IPS-20b (cell line): ENCODE measurements at regions not wholly inside any gene's neighbourhood (a gene's known extent, or its start where the extent isn't known, plus 50 kb on each side); places are given as distances from the start of the nearest gene placed in this dataset.

ENCODE experiments used
- H3K27ac ChIP-seq: one replicate; pipeline ENCODE4 v1.5.1; 2013; ENCODE audit warnings: low read length
- H3K27me3 ChIP-seq: 2 replicates; pipeline ENCODE4 v1.6.1; 2013; ENCODE audit warnings: mild to moderate bottlenecking, low read length, inconsistent platforms; ENCODE audit not compliant: insufficient read depth
- H3K36me3 ChIP-seq: 2 replicates; pipeline ENCODE4 v1.6.1; 2013; ENCODE audit warnings: low read depth, mild to moderate bottlenecking, inconsistent platforms, low read length, moderate library complexity; ENCODE audit not compliant: insufficient read depth
- H3K4me1 ChIP-seq: 2 replicates; pipeline ENCODE4 v1.6.1; 2013; ENCODE audit warnings: mild to moderate bottlenecking, control low read depth, inconsistent platforms, low read length, moderate library complexity; ENCODE audit not compliant: insufficient read depth
- H3K4me3 ChIP-seq: 2 replicates; pipeline ENCODE4 v1.5.1; 2013; ENCODE audit warnings: mild to moderate bottlenecking, low read length, inconsistent platforms
- H3K9ac ChIP-seq: 2 replicates; pipeline ENCODE4 v1.6.1; 2013; ENCODE audit warnings: low read depth, mild to moderate bottlenecking, inconsistent platforms, low read length, moderate library complexity
- H3K9me3 ChIP-seq: 2 replicates; pipeline ENCODE4 v1.6.1; 2013; ENCODE audit warnings: mild to moderate bottlenecking, low read depth, low read length, inconsistent platforms; ENCODE audit not compliant: insufficient read depth

DNA sequence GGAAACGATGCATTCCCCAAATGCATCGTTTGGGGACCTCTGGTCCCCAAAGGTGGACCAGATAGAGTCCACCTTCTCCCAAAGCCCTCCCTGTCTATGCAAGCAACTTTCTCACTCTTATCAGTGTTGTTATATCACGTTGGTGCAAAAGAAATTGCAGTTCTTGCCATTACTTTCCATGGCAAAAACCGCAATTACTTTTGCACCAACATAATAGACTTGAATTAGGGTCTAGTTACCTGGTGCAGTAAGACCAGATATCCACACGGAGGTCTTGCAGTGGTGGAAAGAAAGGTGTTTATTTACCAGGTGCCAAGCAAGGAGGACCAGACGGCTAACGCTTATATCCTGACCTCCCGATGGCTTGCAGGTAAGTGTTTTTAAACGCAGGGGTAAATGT is 129.0 kb downstream of the MIAT start:
- Histone ChIP-seq H3K27me3 (peaks cover 22% of the 10 kb centered on the region), H3K9me3 (no peaks in the 10 kb centered on the region), H3K4me3 (no peak overlapping the region), H3K9ac (no peak overlapping the region), H3K4me1 (peaks cover 10% of the 10 kb centered on the region; the same call in 1 of the 2 replicates), H3K27ac (no peak overlapping the region), H3K36me3 (no peaks in the 10 kb centered on the region)

DNA sequence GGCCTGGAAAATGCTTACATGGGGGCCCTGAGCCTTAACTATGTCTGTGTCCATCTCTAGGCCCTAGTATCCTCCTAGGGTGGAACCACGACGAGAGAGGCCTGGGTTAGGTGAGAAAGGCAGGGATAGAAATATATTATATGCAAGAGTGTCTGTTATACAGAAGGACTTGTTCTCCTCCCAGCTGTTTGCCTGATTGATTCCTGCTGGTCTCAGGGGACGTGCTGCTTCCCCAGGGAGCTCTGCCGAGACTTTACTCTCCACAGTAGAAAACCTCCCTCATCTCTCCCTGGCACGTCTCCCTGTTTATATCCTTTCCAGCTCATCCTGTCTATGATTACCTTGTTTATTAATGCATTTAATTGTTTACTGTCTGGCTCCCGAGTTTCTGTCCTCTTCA is 132.6 kb downstream of the MIAT start:
- Histone ChIP-seq H3K27me3 (no peaks in the 10 kb centered on the region), H3K36me3 (no peaks in the 10 kb centered on the region), H3K4me1 (0 out of 2 replicates have a peak, but pooled peaks cover 4% of the 10 kb centered on the region), H3K9me3 (no peaks in the 10 kb centered on the region), H3K4me3 (no peak overlapping the region), H3K27ac (no peak overlapping the region), H3K9ac (no peak overlapping the region)

DNA sequence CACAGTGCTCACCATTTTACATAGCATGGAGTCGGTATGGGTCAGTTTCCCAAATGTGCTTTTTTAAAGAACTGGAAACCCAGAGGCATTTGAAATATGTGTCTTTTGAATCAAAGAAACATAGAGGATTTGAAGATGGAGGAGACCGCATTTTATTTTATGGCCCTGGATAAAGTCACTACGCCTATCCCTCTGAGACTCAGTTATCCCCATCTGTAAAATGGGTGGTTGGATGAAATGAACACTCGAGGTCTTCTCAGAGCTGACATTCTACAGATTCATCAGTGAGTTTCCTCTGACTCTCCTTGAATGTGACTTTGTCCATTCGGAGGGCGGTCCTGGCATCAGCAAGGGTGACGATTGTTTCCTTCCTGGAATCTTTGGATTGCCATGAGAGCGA is 135.1 kb downstream of the MIAT start:
- Histone ChIP-seq H3K27ac (no peak overlapping the region), H3K27me3 (no peaks in the 10 kb centered on the region), H3K9ac (no peak overlapping the region)

DNA sequence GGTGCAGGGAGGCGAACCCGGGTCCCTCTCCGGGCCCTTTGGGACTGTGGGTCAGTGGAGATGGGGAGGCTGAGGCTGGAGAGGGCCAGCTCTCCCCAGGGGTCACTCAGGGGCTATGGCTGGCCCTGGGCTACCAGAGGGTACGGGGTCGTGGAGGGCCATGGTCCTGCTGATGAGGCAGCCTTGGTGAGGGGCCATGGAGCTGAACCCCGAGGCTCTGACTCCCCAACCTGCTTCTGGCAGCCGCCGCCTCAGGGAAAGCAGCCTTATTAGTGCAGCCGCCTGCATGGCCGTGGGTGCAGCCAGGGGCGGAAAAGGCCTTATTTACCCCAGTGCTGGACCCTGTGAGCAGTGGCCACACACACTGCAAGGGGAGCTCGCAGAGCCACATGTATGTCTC is 139.4 kb downstream of the MIAT start:
- H3K4me3 ChIP-seq, result no peak overlapping the region
- H3K36me3 ChIP-seq, result no peaks in the 10 kb centered on the region
- peaks cover 3% of the 10 kb centered on the region; the same call in 1 of the 2 replicates for H3K4me1 ChIP-seq
- H3K9ac ChIP-seq, result no peak overlapping the region
- no peak overlapping the region for H3K27ac ChIP-seq
- H3K9me3 ChIP-seq, result no peaks in the 10 kb centered on the region
- no peaks in the 10 kb centered on the region for H3K27me3 ChIP-seq

More for the DNA sequence above, 135.1 kb downstream of the MIAT start:
- H3K4me3 ChIP-seq, result no peak overlapping the region
- H3K9me3 ChIP-seq, result no peaks in the 10 kb centered on the region
- no peaks in the 10 kb centered on the region for H3K36me3 ChIP-seq
- H3K4me1 ChIP-seq, result no peaks in the 10 kb centered on the region

DNA sequence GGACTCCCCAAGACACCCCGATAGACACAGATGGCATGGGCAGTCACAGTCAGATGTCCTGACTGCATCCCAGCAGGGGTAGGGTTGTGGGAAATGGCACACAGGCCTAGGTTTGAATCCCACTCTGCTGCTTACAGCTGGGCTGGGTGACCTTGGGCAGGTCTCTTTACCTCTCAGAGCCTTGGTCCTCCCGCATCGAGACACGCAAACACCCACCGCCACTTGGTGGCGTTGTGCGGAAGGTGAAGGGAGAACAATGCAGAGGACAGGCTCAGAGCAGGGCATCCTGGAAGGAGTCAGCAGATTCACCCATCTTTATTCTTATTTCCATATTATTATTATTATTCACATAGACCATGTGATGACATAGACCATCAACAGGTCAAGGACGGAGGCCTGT is 140.5 kb downstream of the MIAT start:
- H3K4me3 ChIP-seq, result no peak overlapping the region
- H3K9me3 ChIP-seq, result no peaks in the 10 kb centered on the region
- no peaks in the 10 kb centered on the region for H3K27me3 ChIP-seq
- no peak overlapping the region for H3K9ac ChIP-seq
- H3K27ac ChIP-seq, result no peak overlapping the region
- H3K36me3 ChIP-seq, result no peaks in the 10 kb centered on the region
- peaks cover 3% of the 10 kb centered on the region; the same call in 1 of the 2 replicates for H3K4me1 ChIP-seq

DNA sequence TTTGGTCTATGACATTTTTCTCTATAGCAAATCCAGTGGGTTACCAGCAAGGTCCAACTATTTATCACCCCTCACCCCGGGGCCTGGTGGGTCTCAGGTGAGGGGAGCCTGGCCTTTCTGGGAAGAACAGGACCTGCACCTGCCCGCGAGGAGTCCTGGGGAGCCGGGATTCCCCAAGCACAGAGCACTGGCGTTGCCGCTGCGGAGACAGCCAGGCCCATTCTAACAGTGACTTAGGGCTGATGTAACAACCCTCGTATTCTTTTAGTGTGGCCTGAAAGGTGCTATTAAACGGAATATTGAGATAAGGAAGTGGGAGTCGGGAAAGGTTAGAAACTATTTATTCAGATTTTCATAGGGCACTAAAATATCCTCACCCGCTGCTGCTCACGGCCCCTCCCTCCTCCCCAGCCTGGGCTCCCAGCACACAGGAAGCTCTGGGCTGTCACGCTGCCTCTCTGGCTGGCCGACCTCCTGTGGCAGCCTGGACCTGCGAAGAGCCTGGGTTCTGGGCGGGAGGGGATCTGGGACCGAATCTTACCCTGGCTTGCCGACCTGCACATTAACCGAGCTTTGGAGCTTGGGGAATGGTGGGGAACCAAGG is 141.2 kb downstream of the MIAT start:
- Histone ChIP-seq H3K4me1 (peaks cover 3% of the 10 kb centered on the region; the same call in 1 of the 2 replicates), H3K4me3 (no peak overlapping the region), H3K27me3 (no peaks in the 10 kb centered on the region), H3K9ac (no peak overlapping the region), H3K9me3 (no peaks in the 10 kb centered on the region), H3K27ac (no peak overlapping the region), H3K36me3 (no peaks in the 10 kb centered on the region)

DNA sequence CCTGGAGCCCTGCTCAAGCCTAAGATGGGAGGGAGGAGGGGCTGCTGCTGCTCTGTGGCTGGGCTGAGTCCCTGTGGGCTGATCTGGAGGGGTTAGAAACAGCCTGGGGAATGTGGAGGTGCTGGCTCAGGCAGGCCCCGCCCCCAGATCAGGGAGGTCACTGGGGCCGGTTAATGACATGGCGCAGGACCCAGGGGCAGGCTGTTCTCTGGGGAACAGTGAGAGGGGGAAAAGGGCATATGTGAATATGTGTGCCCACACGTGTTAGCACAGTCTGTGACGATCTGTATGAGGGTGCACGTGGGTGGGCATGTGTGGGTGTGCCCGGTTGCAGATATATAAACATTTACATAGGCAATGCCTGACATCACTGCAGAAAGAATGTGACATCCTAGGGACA is 143.5 kb downstream of the MIAT start:
- Histone ChIP-seq H3K9me3 (no peaks in the 10 kb centered on the region), H3K9ac (no peak overlapping the region), H3K27me3 (no peaks in the 10 kb centered on the region), H3K4me1 (peaks cover 6% of the 10 kb centered on the region; the same call in 1 of the 2 replicates), H3K4me3 (no peak overlapping the region), H3K36me3 (no peaks in the 10 kb centered on the region), H3K27ac (peak overlapping the region; percentile 40)

DNA sequence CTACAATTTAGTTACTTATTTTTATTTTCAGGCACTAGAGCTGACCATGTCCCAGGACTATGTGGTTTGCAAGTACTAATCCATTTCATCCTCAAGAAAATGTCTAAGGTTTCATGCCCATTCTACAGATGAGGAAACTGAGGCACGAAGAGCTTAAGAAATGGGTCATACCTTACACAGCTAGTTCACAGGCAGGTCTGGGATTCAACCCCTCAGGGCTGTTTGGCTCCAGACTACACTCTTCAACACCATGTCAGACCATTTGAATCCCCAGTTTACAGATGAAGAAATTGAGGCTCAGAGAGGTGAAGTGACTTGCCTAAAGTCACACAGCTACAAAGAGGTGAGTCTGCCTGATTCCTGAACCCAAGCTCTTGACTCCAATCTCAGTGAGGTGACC is 144.1 kb downstream of the MIAT start:
- H3K4me3 ChIP-seq, result no peak overlapping the region
- H3K36me3 ChIP-seq, result no peaks in the 10 kb centered on the region
- H3K9me3 ChIP-seq, result no peaks in the 10 kb centered on the region
- H3K27ac ChIP-seq, result no peak overlapping the region
- H3K9ac ChIP-seq, result no peak overlapping the region
- H3K27me3 ChIP-seq, result no peaks in the 10 kb centered on the region
- peaks cover 6% of the 10 kb centered on the region; the same call in 1 of the 2 replicates for H3K4me1 ChIP-seq

DNA sequence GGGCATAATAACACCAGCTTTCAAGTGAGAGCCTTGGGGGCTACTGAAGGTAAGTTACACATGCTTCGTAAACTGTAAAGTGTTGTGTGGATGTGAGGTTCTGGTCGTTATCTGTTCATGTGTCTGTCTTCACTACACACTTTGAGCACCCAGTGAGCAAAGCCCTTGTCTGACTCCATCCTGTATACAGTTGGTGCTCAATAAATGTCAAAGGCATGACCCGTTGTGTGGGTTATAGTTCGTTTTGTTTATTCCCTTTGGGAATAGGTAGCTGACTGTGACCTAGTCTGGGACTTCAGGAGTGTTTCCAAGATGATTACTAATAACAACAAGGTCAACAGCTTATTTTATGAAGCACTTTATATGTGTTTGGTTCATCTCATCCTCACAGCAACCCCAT is 146.9 kb downstream of the MIAT start:
- Histone ChIP-seq H3K9me3 (no peaks in the 10 kb centered on the region), H3K36me3 (no peaks in the 10 kb centered on the region), H3K27me3 (no peaks in the 10 kb centered on the region), H3K4me1 (peaks cover 6% of the 10 kb centered on the region; the same call in 1 of the 2 replicates), H3K4me3 (no peak overlapping the region), H3K27ac (no peak overlapping the region), H3K9ac (no peak overlapping the region)

DNA sequence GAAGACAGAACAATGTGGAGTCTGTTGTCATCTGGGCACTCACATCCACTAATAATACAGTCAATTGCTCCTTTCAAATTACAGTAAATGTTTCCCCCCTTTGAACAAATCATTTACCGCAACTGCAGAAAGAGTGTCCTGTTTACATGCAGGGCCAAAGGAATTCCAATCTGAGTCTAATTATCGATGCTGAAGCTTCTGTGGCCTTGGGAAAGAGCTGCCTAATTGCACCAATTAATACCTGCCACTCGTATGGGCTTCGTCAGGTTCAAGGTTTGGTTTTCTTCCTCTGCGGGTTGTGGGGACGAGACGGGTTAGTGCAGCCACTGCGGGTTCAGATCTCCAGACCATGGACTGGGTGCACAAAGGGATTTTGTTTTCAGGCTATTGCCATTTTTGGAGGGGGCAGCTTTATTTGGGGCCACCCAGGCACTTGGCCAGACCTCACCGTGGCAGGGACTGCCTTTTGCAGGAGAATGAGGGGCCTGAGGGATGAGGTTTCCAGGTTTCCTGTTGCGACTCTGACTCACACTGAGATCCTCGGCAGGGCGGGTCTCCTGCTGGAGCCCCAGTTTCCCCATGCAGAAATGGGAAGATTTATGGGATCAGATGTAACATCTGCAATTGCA is 147.6 kb downstream of the MIAT start:
- no peak overlapping the region for H3K4me3 ChIP-seq
- no peaks in the 10 kb centered on the region for H3K36me3 ChIP-seq
- H3K27ac ChIP-seq, result no peak overlapping the region
- H3K9me3 ChIP-seq, result no peaks in the 10 kb centered on the region
- H3K27me3 ChIP-seq, result no peaks in the 10 kb centered on the region
- peaks cover 6% of the 10 kb centered on the region; the same call in 1 of the 2 replicates for H3K4me1 ChIP-seq
- H3K9ac ChIP-seq, result no peak overlapping the region

DNA sequence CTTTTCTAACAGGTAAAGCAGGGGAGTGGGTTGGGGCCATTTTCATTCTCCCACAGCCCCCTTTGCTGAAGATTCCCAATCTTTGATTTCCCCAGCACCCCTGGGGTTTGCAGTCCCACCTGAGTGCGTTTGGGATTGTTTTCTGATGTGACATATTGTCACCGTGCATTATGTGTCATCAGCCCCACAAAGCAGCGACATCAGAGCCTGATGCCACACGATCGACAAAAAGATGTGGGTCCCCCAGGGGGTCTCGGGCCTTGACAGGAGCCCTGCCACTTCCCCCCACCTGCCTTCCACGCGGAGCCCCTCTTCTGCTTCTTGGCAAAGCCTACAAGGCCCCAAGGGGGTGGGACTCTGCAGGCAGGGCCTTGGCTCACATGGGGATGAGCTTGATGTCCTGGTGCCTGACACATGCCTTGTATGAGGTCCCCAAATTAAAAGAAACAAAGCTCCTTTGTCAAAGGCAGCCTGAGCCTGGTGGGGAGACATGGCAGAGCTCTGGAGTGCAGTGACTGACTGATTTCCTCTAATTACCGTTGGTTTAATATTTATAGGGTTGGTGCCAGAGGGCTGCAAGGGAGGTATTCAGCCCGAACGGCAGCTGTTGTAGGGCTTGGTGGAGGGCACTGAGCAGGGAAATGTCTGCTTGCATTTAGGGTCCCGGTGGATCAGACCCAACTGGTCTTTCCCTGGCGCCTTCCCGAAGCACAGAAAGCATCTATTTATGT is 149.2 kb downstream of the MIAT start:
- H3K27ac ChIP-seq, result no peak overlapping the region
- H3K27me3 ChIP-seq, result no peaks in the 10 kb centered on the region
- H3K36me3 ChIP-seq, result no peaks in the 10 kb centered on the region
- no peak overlapping the region for H3K9ac ChIP-seq
- H3K4me3 ChIP-seq, result no peak overlapping the region
- H3K4me1 ChIP-seq, result peaks cover 3% of the 10 kb centered on the region; the same call in 1 of the 2 replicates
- no peaks in the 10 kb centered on the region for H3K9me3 ChIP-seq

DNA sequence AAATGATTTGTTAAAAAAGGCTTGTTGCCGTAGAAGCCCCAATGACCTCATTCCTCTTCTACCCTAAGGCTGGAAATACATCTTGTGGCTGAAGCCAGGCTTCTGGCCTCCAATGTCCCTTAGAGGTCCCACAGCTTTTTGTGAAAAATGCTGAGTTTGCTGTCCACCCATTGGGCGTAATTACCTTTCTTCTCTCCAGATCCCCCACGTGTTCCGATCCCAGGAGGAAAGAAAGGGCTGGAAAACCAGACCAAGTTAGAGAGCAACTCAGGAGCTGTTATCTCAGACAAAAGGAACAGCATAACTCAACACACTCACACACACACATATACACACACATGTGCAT is 154.2 kb downstream of the MIAT start:
- Histone ChIP-seq H3K27ac (no peak overlapping the region), H3K27me3 (no peaks in the 10 kb centered on the region), H3K4me3 (no peak overlapping the region), H3K9me3 (no peaks in the 10 kb centered on the region), H3K9ac (no peak overlapping the region), H3K4me1 (no peaks in the 10 kb centered on the region), H3K36me3 (no peaks in the 10 kb centered on the region)
